ELF-1 (cell line): ENCODE measurements at regions not wholly inside any gene's neighbourhood (a gene's known extent, or its start where the extent isn't known, plus 50 kb on each side); places are given as distances from the start of the nearest gene placed in this dataset.

Source experiments
- DNase-seq: peaks from one replicate; pipeline ENCODE4 v3.0.0-alpha.2; 2016; ENCODE audit warnings: low read depth, low spot score

GRCh38 chr9:86836266-86836665 lies 111.0 kb downstream of the GAS1 start:
- no peak for DNase-seq

GRCh38 chr9:86830356-86830755 lies 117.0 kb downstream of the GAS1 start:
- DNase-seq, result no peak

- DNase-seq, result no peak
Observed at GRCh38 chr9:86829496-86830046, 117.7 kb downstream of the GAS1 start.

- DNase-seq, result no peak
Observed at GRCh38 chr9:86828631-86829030, 118.7 kb downstream of the GAS1 start.

- DNase-seq, result no peak
Observed at GRCh38 chr9:86827893-86828292, 119.4 kb downstream of the GAS1 start.

GRCh38 chr9:86825299-86825698 lies 122.0 kb downstream of the GAS1 start:
- DNase-seq, result no peak

GRCh38 chr9:86822006-86822801 lies 125.1 kb downstream of the GAS1 start:
- no peak for DNase-seq

- DNase-seq, result no peak
Observed at GRCh38 chr9:86821006-86821845, 126.1 kb downstream of the GAS1 start.

- DNase-seq, result no peak
Observed at GRCh38 chr9:86819552-86819951, 127.8 kb downstream of the GAS1 start.

- no peak for DNase-seq
Observed at GRCh38 chr9:86818636-86819035, 128.7 kb downstream of the GAS1 start.

GRCh38 chr9:86816868-86817267 lies 130.4 kb downstream of the GAS1 start:
- DNase-seq, result no peak

- DNase-seq, result no peak
Observed at GRCh38 chr9:86816366-86816765, 130.9 kb downstream of the GAS1 start.

GRCh38 chr9:86812616-86813015 lies 134.7 kb downstream of the GAS1 start:
- DNase-seq, result no peak

GRCh38 chr9:86809759-86810367 lies 137.4 kb downstream of the GAS1 start:
- no peak for DNase-seq

GRCh38 chr9:86809151-86809550 lies 138.2 kb downstream of the GAS1 start:
- DNase-seq, result no peak

GRCh38 chr9:86807367-86807976 lies 139.8 kb downstream of the GAS1 start:
- peak; percentile 34 for DNase-seq

GRCh38 chr9:86804011-86804410 lies 143.3 kb downstream of the GAS1 start:
- no peak for DNase-seq

GRCh38 chr9:86802900-86803673 lies 144.2 kb downstream of the GAS1 start:
- no peak for DNase-seq

GRCh38 chr9:86801246-86801645 lies 146.1 kb downstream of the GAS1 start:
- DNase-seq, result no peak

- DNase-seq, result no peak
Observed at GRCh38 chr9:86800681-86801080, 146.6 kb downstream of the GAS1 start.

- no peak for DNase-seq
Observed at GRCh38 chr9:86798966-86799365, 148.3 kb downstream of the GAS1 start.
